GM12878 (cell line): ENCODE measurements at regions not wholly inside any gene's neighbourhood (a gene's known extent, or its start where the extent isn't known, plus 50 kb on each side); places are given as distances from the start of the nearest gene placed in this dataset.

Source experiments
- HDAC2 ChIP-seq: fragments of 200-600 bp; sonication (generic); IDR thresholded peaks from 2 replicates; pipeline ENCODE4 v1.6.1; 2017
- LARP7 ChIP-seq: fragments of 450-650 bp; IDR thresholded peaks from 2 replicates; pipeline ENCODE4 v1.6.1; 2017; ENCODE audit warnings: mild to moderate bottlenecking
- MEF2A ChIP-seq: IDR thresholded peaks from 2 replicates; pipeline ENCODE4 v1.6.1; 2011; ENCODE audit warnings: low read depth, mild to moderate bottlenecking, low read length, moderate library complexity; ENCODE audit not compliant: insufficient read depth
- POLR2A ChIP-seq: IDR thresholded peaks from 2 replicates; pipeline ENCODE4 v1.6.1; 2011; ENCODE audit warnings: low read depth, mild to moderate bottlenecking, low read length
- SRF ChIP-seq, 2 experiments: IDR thresholded peaks; 2 replicates each; pipeline ENCODE4 v1.6.1; 2011; ENCODE audit warnings: low read depth in 2 of 2, low read length in 2 of 2, mild to moderate bottlenecking in 1 of 2, moderate library complexity in 1 of 2
- TAF1 ChIP-seq: IDR thresholded peaks from 2 replicates; pipeline ENCODE4 v1.6.1; 2011; ENCODE audit warnings: mild to moderate bottlenecking, low read depth, low read length, borderline replicate concordance
- TF ChIP-seq, protein P1 (sequence below), 3 experiments: IDR thresholded peaks in 2 of 3; conservative IDR thresholded peaks in 1 of 3; 2 replicates each; pipeline ENCODE4 v1.5.1; 2011; ENCODE audit warnings: low read depth in 3 of 3, low read length in 3 of 3, mild to moderate bottlenecking in 3 of 3, control low read depth in 2 of 3, moderate library complexity in 2 of 3, inconsistent platforms in 1 of 3, mixed read lengths in 1 of 3; ENCODE audit not compliant: control insufficient read depth in 2 of 3, insufficient read depth in 1 of 3; ENCODE audit errors: extremely low read depth in 1 of 3
- TF ChIP-seq, protein P2 (sequence below): IDR thresholded peaks from 2 replicates; pipeline ENCODE4 v1.6.1; 2011; ENCODE audit warnings: borderline replicate concordance, low read depth, mild to moderate bottlenecking, moderate library complexity, low read length; ENCODE audit not compliant: insufficient read depth, poor library complexity, severe bottlenecking

DNA sequence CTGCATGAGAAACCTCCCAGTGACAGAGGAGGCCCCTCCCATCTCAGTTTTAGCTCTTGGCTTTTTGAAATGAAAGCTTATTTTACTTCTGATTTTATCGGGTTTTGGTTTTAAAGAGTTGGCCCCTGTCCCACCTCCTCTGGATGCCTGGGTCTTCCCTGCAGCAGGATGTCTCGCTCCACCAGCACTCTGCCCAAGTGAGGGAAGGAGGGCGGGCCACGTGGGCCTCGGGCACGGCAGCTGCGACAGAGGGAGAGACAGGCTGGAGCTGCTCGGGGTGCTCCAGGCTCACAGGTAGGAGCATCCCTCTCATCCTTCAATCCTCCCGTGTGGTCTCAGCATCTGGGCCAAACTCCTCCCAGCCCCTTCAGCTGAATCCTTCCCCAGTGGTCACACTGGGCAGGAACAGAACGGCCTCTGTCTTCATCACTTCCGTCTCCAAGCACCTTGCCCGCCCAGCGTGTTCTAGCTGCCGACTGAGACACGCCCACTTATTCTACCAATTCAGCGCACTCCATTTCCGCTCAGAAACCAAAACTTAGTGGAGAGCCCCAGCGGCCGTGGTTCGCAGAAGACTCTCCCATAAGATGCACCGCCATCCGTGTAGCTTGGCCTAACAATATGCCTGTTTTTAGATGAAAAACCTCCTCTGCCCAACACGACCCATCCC lies 222.9 kb downstream of the GLRX3 start:
- TF ChIP-seq LARP7 (no peak), POLR2A (no peak), TAF1 (no peak), SRF (IDR thresholded peaks at IDR 0.05; ENCODE audit: low read depth in 2 of 2, low read length in 2 of 2) (no peak), MEF2A (no peak), HDAC2 (no peak)
- TF ChIP-seq, protein P1, sequence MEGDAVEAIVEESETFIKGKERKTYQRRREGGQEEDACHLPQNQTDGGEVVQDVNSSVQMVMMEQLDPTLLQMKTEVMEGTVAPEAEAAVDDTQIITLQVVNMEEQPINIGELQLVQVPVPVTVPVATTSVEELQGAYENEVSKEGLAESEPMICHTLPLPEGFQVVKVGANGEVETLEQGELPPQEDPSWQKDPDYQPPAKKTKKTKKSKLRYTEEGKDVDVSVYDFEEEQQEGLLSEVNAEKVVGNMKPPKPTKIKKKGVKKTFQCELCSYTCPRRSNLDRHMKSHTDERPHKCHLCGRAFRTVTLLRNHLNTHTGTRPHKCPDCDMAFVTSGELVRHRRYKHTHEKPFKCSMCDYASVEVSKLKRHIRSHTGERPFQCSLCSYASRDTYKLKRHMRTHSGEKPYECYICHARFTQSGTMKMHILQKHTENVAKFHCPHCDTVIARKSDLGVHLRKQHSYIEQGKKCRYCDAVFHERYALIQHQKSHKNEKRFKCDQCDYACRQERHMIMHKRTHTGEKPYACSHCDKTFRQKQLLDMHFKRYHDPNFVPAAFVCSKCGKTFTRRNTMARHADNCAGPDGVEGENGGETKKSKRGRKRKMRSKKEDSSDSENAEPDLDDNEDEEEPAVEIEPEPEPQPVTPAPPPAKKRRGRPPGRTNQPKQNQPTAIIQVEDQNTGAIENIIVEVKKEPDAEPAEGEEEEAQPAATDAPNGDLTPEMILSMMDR (IDR thresholded peaks at IDR 0.05 in 2 of 3, conservative IDR thresholded peaks at IDR 0.05 in 1 of 3; ENCODE audit: control insufficient read depth in 2 of 3, extremely low read depth in 1 of 3, insufficient read depth in 1 of 3, low read depth in 3 of 3, low read length in 3 of 3): no peak
- TF ChIP-seq, protein P2, sequence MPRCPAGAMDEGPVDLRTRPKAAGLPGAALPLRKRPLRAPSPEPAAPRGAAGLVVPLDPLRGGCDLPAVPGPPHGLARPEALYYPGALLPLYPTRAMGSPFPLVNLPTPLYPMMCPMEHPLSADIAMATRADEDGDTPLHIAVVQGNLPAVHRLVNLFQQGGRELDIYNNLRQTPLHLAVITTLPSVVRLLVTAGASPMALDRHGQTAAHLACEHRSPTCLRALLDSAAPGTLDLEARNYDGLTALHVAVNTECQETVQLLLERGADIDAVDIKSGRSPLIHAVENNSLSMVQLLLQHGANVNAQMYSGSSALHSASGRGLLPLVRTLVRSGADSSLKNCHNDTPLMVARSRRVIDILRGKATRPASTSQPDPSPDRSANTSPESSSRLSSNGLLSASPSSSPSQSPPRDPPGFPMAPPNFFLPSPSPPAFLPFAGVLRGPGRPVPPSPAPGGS: no peak
